HUES64 (cell line): ENCODE measurements at regions not wholly inside any gene's neighbourhood (a gene's known extent, or its start where the extent isn't known, plus 50 kb on each side); places are given as distances from the start of the nearest gene placed in this dataset.

Source experiments
- H3K27ac ChIP-seq: 2 replicates; pipeline ENCODE4 v1.7.0; 2013; ENCODE audit warnings: low read depth, low read length, inconsistent platforms
- H3K27me3 ChIP-seq: 2 replicates; pipeline ENCODE4 v1.6.1; 2013; ENCODE audit warnings: mild to moderate bottlenecking, low read length; ENCODE audit not compliant: insufficient read depth
- H3K36me3 ChIP-seq: 2 replicates; pipeline ENCODE4 v1.6.1; 2013; ENCODE audit warnings: mild to moderate bottlenecking, low read length; ENCODE audit not compliant: insufficient read depth
- H3K4me1 ChIP-seq: 2 replicates; pipeline ENCODE4 v1.6.1; 2013; ENCODE audit warnings: mild to moderate bottlenecking, low read length, moderate library complexity; ENCODE audit not compliant: insufficient read depth
- H3K4me3 ChIP-seq: 2 replicates; pipeline ENCODE4 v1.5.1; 2013; ENCODE audit warnings: mild to moderate bottlenecking, low read length, moderate library complexity
- H3K9ac ChIP-seq: 2 replicates; pipeline ENCODE4 v1.6.1; 2013; ENCODE audit warnings: mild to moderate bottlenecking, low read depth, low read length
- H3K9me3 ChIP-seq: 2 replicates; pipeline ENCODE4 v1.6.1; 2013; ENCODE audit warnings: low read depth, low read length; ENCODE audit not compliant: insufficient read depth
- WGBS: fragments of 150-250, 120-280 bp; methylation state at CpG from one replicate; pipeline ENCODE4 v1.1.7; 2013; ENCODE audit warnings: missing lambda C conversion rate; 5-methylcytosine and 5-hydroxymethylcytosine counted together

- WGBS: 99% methylated on average over 3 of the region's 5 CpGs
- Histone ChIP-seq H3K4me3 (no peak overlapping the region), H3K9me3 (no peaks in the 10 kb centered on the region; the same call in 1 of the 2 replicates), H3K36me3 (no peaks in the 10 kb centered on the region), H3K27me3 (no peaks in the 10 kb centered on the region), H3K27ac (no peak overlapping the region), H3K9ac (no peak overlapping the region), H3K4me1 (no peaks in the 10 kb centered on the region)
Observed at GRCh38 chr13:27327633-27328032, 57.0 kb downstream of the RASL11A start.

- 92% methylated on average over 5 of the region's 5 CpGs for WGBS
- no peaks in the 10 kb centered on the region for H3K36me3 ChIP-seq
- no peaks in the 10 kb centered on the region for H3K27me3 ChIP-seq
- H3K4me3 ChIP-seq: no peak overlapping the region
- no peaks in the 10 kb centered on the region for H3K9me3 ChIP-seq
- no peaks in the 10 kb centered on the region for H3K4me1 ChIP-seq
- no peak overlapping the region for H3K27ac ChIP-seq
- no peak overlapping the region for H3K9ac ChIP-seq
Observed at GRCh38 chr13:27329210-27329609, 58.6 kb downstream of the RASL11A start.

- Histone ChIP-seq H3K9ac (no peak overlapping the region), H3K27ac (no peak overlapping the region), H3K9me3 (no peaks in the 10 kb centered on the region), H3K4me1 (peaks cover 12% of the 10 kb centered on the region; the same call in 1 of the 2 replicates), H3K36me3 (no peaks in the 10 kb centered on the region), H3K4me3 (no peak overlapping the region), H3K27me3 (no peaks in the 10 kb centered on the region)
- 92% methylated on average over 12 of the region's 13 CpGs for WGBS
Observed at GRCh38 chr13:27334774-27335435, 64.3 kb downstream of the RASL11A start.

GRCh38 chr13:27336014-27336673 is 65.5 kb downstream of the RASL11A start:
- H3K36me3 ChIP-seq: no peaks in the 10 kb centered on the region
- peaks cover 12% of the 10 kb centered on the region; the same call in 1 of the 2 replicates for H3K4me1 ChIP-seq
- H3K27ac ChIP-seq: no peak overlapping the region
- no peaks in the 10 kb centered on the region for H3K27me3 ChIP-seq
- no peaks in the 10 kb centered on the region for H3K9me3 ChIP-seq
- 48% methylated on average over 6 of the region's 6 CpGs for WGBS
- no peak overlapping the region for H3K9ac ChIP-seq
- no peak overlapping the region for H3K4me3 ChIP-seq

GRCh38 chr13:27338207-27338606 is 67.6 kb downstream of the RASL11A start:
- Histone ChIP-seq H3K9ac (no peak overlapping the region), H3K9me3 (no peaks in the 10 kb centered on the region), H3K27ac (no peak overlapping the region), H3K4me3 (no peak overlapping the region), H3K4me1 (peaks cover 12% of the 10 kb centered on the region; the same call in 1 of the 2 replicates), H3K36me3 (no peaks in the 10 kb centered on the region), H3K27me3 (no peaks in the 10 kb centered on the region)
- WGBS: 85% methylated on average over 1 of the region's 1 CpG

- Histone ChIP-seq H3K4me3 (no peak overlapping the region), H3K4me1 (peaks cover 12% of the 10 kb centered on the region; the same call in 1 of the 2 replicates), H3K27ac (no peak overlapping the region), H3K9ac (no peak overlapping the region), H3K27me3 (no peaks in the 10 kb centered on the region), H3K36me3 (no peaks in the 10 kb centered on the region), H3K9me3 (no peaks in the 10 kb centered on the region)
- 50% methylated on average over 7 of the region's 8 CpGs for WGBS
Observed at GRCh38 chr13:27338816-27339215, 68.2 kb downstream of the RASL11A start.

GRCh38 chr13:27339299-27339698 is 68.7 kb downstream of the RASL11A start:
- Histone ChIP-seq H3K9ac (no peak overlapping the region), H3K9me3 (no peaks in the 10 kb centered on the region), H3K27ac (no peak overlapping the region), H3K27me3 (no peaks in the 10 kb centered on the region), H3K36me3 (no peaks in the 10 kb centered on the region), H3K4me1 (peaks cover 12% of the 10 kb centered on the region; the same call in 1 of the 2 replicates), H3K4me3 (no peak overlapping the region)
- 21% methylated on average over 6 of the region's 6 CpGs for WGBS

- Histone ChIP-seq H3K27me3 (no peaks in the 10 kb centered on the region), H3K4me3 (no peak overlapping the region), H3K4me1 (peaks cover 6% of the 10 kb centered on the region; the same call in 1 of the 2 replicates), H3K27ac (no peak overlapping the region), H3K9me3 (no peaks in the 10 kb centered on the region), H3K9ac (no peak overlapping the region), H3K36me3 (no peaks in the 10 kb centered on the region)
- WGBS: 86% methylated on average over 6 of the region's 6 CpGs
Observed at GRCh38 chr13:27341616-27342015, 71.0 kb downstream of the RASL11A start.

- no peaks in the 10 kb centered on the region for H3K27me3 ChIP-seq
- H3K4me3 ChIP-seq: no peak overlapping the region
- no peaks in the 10 kb centered on the region for H3K36me3 ChIP-seq
- 63% methylated on average over 13 of the region's 13 CpGs for WGBS
- H3K9ac ChIP-seq: no peak overlapping the region
- no peaks in the 10 kb centered on the region for H3K9me3 ChIP-seq
- no peak overlapping the region for H3K27ac ChIP-seq
- H3K4me1 ChIP-seq: no peaks in the 10 kb centered on the region
Observed at GRCh38 chr13:27347211-27347772, 76.7 kb downstream of the RASL11A start.

GRCh38 chr13:27348461-27348860 is 76.0 kb upstream of the GTF3A start:
- Histone ChIP-seq H3K9ac (no peak overlapping the region), H3K27me3 (no peaks in the 10 kb centered on the region), H3K27ac (no peak overlapping the region), H3K4me3 (no peak overlapping the region), H3K9me3 (no peaks in the 10 kb centered on the region), H3K4me1 (no peaks in the 10 kb centered on the region), H3K36me3 (no peaks in the 10 kb centered on the region)
- WGBS: 83% methylated on average over 6 of the region's 6 CpGs

- Histone ChIP-seq H3K36me3 (no peaks in the 10 kb centered on the region), H3K27me3 (no peaks in the 10 kb centered on the region), H3K9ac (no peak overlapping the region), H3K4me1 (no peaks in the 10 kb centered on the region), H3K9me3 (no peaks in the 10 kb centered on the region), H3K27ac (no peak overlapping the region), H3K4me3 (no peak overlapping the region)
- 89% methylated on average over 3 of the region's 3 CpGs for WGBS
Observed at GRCh38 chr13:27349458-27349857, 75.0 kb upstream of the GTF3A start.
